ENCODE measurements at regions not wholly inside any gene's neighbourhood (a gene's known extent, or its start where the extent isn't known, plus 50 kb on each side); places are given as distances from the start of the nearest gene placed in this dataset.

DNA sequence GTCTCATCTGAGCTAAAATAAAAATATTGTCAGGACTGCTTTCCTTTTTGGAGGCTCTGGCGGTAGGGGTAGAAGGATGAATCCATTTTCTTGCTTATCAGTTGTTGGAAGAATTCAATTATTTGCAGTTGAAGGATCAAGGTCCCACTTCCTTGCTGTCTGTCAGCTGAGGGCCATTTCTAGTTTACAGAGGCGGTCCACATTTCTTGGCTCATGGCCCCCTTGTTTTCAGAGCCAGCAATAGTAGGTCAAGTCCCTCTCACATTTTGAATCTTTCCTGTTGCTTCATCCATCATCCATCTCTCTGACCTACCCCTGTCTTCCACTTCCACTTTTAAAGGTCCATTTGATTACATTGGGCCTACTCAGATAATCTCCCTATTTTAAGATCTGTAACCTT, 1099.3 kb upstream of the DIAPH2 start:
- no peak for DNase-seq (ENCODE audit: low read depth, low spot score)

DNA sequence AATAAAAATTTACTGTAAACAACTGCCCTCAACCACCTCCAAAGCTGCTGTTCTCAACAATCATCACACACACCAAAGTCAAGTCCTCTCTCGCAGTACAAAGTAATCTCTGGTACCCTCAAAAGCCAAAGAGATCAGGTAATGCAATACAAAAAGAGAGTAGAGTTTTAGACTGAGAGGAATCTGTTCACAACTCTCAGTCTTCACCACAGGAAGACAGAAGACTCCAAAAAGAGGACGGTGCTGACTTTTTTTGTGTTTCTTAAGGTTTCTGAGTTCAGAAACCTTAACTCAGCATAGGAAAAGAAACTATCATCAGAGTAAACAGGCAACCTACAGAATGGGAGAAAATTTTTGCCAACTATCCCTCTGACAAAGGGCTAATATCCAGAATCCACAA, 1072.3 kb upstream of the DIAPH2 start:
- no peak for DNase-seq (ENCODE audit: low read depth, low spot score)

DNA sequence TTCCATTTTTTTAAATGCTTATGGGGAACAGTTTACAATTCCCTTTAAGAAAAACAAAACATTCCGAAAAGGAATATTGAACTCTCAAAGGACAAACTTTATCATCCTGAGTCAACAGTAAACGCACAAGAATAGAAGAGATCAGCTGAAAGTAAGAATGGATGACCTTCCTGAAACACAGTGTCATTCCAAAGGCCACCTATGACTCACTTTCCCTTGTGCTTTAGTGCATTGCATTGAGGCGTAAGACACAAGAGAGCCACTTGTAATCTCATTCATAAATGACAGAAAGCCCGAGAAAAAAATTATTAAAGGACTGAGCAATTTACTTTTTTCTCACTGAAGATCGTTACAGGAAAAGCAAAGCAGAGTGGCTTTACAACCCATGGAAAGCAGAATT, 1062.4 kb upstream of the DIAPH2 start:
- no peak for DNase-seq (ENCODE audit: low read depth, low spot score)

DNA sequence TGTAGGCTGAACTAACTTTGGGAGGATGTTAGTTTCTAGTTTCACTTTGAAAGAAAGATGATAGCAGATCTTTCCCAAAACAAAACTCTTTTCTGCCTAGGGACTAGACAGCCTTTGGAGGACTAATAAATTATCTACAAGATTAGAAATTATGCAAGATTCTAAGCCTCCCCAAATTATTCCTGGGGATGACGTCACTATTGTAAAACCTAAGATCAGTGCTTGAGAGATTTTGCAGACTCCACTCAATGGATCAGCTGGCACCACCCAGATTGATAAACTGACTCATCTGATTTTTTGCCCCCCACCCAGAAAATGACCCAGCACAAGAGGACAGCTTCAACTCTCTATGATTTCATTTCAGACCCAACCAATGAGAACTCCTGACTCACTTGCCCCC, 1057.9 kb upstream of the DIAPH2 start:
- DNase-seq (ENCODE audit: low read depth, low spot score) = no peak

DNA sequence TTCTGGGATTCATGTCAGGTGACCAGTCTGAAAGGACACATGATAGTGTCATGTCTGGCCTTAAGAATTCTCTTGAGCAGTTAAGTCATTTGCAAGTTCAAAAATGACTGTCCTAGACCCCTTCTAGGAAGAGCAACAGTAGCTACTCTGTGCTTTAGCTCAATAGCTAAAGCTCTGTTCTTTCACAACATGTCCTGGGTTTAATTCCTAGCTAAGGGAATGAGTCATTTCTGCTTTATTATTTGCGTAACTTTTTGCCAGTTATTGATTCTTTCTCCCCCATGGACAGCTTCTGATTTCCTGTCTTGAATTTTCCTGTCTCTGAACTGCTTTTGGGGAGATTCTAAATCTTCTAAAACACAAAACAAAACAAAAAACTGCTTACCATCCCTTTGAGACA, 1055.8 kb upstream of the DIAPH2 start:
- DNase-seq (ENCODE audit: low read depth, low spot score) = no peak

DNA sequence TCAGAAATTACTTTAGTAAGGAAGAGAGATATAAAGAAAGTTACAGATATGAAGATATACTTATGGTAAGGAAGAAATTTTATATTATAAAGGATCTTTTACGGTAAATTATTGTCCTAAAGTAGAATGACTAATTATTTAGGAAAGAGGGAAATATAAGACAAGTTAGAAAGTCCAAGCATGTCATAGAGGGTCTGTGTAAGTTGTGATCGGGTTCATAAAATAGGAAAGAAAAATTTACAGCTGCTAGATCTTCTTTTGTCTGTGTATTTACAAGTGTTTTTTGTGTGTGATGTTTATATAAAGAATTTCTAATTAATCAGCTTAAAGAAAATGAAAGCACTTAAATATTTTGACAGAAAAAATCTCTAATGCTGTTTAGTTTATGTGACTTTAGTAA, 1054.9 kb upstream of the DIAPH2 start:
- no peak for DNase-seq (ENCODE audit: low read depth, low spot score)

DNA sequence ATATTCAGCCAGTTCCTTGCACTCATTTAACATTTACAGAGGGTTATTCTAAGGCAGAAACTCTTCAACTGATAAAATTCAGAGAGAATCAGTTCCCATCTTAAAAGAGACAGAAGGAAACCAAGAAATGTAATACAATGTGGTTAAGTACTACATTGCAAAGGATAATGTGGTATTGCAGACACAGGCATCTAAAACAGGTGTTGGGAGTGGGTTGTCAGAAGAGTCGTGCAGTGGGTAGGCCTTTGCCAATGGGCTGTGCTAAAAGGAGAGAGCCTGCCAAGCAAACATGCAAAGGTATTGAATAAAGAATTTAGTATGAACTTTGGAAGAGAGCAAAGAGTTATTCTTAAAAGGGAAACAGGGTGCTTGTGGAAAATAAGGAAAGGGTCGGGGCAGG, 1044.4 kb upstream of the DIAPH2 start:
- no peak for DNase-seq (ENCODE audit: low read depth, low spot score)

DNA sequence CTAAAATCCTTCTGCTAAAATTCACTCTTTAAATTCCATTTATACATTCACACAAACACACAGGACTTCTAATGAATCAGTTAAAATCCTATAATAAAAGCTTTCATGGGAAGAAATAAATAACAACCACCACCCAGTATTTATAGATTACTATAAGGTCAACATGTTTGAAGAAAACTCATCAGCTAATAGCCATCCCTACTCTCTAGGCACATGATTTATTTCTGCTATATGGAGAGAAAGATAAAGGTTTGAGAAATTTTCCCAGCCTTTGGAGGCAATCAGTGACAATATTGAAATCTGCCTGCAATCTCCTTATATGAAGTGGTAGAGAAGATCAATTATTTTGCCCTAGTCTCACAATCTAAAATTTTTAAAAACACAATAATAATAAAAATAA, 1038.9 kb upstream of the DIAPH2 start:
- DNase-seq (ENCODE audit: low read depth, low spot score) = no peak

DNA sequence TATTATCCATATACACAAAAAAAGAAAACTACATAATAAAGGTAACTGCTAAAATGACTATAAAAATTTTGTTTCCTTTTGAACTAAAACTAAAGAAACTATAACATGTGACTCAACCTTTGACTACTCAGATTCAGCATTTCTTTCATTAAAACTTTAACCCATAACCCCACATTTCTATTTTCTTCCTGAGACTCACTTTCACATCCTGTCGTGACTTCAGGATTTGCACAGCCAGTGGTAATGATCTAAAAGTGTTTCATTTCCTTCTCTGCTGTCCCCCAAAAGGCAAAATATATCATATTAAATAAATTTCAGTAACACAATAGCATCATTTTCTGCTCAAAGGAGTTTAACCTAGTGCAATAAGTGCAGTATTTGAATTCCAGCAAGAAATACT, 1022.4 kb upstream of the DIAPH2 start:
- DNase-seq (ENCODE audit: low read depth, low spot score) = no peak

DNA sequence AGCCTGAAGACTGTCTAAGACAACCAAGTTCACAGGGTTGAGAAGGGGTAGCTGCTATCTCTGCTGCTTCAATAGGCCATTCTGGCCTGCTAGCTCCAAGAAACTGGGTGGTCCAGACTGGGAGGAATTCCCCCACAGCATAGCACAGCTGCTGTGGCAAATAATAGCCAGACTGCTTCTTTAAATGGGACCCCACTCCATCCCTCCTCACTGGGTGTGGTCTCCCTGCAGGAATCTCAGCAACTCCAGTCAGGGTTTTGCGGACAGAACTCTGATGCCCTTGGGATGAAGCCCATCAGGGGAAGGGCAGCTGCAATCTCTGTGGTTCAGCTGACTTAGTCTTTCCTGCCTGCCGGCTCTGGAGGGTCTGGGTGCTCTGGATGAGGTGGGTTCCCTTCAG, 1018.6 kb upstream of the DIAPH2 start:
- DNase-seq (ENCODE audit: low read depth, low spot score) = no peak

DNA sequence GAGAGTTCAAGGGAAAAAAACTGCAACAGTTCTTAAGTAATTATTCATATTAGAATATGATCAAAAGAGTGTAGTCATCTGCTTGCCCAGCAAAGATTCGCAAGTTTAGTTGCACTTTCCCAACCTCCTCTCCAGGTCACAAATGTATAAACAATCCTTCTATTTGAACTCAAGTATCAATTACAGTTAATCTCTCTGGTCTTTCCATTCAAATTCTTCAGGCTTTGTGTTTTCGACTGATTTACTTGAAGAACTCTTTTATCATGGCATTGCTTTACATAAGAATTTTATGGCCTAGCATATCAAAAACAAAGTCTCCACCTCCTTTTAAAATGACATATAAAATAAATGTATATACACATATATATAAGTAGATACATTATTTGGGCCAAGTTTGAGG, 1009.6 kb upstream of the DIAPH2 start:
- DNase-seq (ENCODE audit: low read depth, low spot score) = no peak

DNA sequence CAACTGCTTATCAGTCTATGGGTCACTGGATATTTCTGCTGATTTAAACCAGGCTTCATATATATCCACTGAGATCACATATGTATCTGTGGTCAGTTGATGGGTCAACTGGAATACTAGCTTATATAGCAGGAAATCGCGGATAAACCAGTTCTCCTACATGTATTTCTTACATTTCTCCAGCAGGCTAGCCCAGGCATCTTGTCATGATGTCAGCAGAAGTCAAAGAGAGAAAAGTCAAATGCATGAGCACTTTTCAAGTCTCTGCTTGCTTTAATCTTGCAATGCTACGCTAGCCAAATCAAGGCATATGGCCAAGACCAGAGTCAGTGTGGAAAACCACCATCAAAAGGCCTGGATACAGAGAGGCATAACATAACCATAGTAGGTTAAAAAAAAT, 1008.8 kb upstream of the DIAPH2 start:
- DNase-seq (ENCODE audit: low read depth, low spot score) = no peak

DNA sequence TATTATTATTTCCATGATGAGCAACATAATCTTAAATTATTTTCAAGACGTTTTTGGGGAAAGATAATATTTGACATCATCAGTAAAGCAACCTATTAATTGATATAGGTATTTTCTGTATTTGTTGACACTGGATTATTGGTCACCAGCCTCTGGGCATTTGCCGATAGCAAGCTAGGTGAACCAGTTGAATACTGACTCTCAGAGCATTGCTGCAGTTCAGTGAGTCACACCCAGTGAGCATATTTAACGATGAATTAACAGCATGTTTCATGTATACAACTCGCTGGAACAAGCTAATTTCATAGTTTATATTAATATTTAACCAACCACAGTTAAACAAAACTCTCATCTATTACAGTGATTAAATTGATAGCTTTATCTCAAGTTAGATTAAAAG, 1006.0 kb upstream of the DIAPH2 start:
- DNase-seq (ENCODE audit: low read depth, low spot score) = no peak

DNA sequence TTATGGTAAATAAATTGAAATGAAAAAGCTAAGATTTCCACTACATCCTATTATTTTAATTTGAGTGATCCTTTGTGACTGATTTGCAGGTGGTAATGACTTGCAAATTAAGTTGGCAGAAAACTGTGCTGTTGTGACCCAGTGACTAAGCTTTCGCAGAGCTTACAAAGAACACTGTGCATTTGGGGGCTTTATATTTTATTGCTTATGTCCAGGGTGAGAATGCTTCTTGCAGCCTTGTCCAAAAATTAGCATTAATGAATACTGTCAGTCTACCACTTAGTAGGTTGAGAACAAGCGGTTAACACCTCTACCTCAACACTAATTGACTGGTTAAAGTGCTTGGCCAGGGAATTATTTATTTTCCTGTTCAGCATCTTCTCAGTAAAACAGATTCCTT, 991.3 kb upstream of the DIAPH2 start:
- DNase-seq (ENCODE audit: low read depth, low spot score) = no peak

DNA sequence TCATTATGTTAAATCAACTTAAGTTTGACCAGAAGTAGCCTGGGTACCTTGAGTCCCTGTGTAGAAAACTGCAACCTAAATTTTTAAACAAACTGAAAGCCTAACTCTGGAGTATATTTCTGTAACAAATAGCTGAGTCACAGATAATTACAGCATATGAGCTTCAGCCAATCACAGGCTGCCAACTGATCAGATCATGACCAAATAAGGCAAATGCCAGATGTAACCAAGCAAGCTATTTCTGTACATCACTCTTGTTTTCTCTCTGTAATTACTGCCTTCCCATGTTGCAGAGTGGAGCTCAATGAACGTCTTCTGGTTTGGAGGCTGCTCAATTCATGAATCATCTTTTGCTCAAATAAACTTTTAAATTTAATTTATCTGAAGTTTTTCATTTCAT, 980.9 kb upstream of the DIAPH2 start:
- no peak for DNase-seq (ENCODE audit: low read depth, low spot score)

DNA sequence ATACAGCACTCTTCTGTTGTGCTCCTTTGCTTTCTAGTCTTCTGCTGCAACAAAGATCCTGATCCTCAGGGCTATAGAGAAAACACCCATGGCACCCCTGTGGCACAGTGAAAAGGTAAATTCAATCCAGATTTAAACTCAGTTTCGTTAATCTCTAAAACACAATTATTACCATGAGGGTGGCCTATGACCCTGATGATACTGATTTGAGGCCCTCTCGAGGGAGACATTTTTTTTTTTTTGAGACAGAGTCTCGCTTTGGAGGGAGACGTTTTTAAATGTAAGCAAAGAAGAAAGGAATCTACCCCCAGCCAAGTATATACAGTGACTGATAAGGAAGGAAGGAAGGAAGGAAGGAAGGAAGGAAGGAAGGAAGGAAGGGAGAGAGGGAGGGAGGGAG, 967.8 kb upstream of the DIAPH2 start:
- no peak for DNase-seq (ENCODE audit: low read depth, low spot score)

DNA sequence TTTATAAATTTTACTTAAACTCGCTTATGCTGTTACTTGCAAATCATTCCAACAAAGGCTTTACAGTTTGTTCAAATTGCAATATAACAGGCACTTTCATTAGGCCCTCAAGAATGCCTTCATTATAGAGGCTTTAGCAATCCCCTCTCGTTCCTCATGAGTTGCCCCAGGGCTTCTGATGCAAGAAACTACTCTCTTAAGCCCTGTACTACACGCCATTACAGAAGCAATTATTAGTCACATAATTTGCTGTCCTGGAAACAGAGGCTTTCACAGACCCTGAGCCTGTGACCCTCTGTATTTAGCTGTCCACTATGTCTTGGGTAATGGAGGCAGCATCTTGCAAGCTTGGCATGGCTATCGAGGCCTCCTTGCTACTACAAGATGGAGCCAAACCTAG, 965.9 kb upstream of the DIAPH2 start:
- no peak for DNase-seq (ENCODE audit: low read depth, low spot score)

DNA sequence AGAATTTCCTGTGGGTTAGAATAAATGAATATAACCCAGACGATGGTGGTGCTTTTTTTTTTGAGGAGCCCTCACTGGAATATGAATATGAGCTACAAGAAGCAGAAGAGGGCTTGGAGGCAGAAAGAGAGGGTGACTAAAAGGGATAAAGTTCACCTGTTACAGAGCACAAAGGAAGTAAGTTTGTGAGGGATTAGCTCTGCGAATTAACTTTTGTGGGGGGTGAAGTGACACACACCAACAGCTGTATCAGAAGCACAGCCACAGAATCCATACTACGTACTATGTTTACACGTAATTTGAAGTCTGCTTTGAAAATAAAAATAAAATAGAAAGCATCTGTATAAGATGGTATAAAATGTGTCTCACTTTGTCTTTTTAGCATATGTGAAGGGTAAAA, 963.6 kb upstream of the DIAPH2 start:
- DNase-seq (ENCODE audit: low read depth, low spot score) = no peak

DNA sequence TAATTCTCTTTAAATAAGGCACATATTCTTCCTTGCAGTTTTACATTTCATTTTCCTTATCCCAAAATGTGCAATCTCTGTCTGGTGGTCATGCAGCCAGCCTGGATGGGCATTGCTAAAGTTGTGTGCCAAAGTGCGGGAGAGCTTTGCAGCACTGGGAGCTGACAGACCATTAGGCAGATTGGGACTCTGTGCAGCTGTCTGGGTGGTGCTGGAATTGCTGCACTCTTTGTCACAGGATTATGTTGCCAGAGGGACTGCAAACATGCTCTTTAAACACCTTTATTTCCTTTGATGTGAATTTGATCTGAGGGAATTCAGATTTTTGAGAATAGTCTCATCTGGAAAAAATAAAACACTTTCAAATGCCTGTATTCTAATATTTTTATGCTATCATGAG, 956.2 kb upstream of the DIAPH2 start:
- no peak for DNase-seq (ENCODE audit: low read depth, low spot score)

DNA sequence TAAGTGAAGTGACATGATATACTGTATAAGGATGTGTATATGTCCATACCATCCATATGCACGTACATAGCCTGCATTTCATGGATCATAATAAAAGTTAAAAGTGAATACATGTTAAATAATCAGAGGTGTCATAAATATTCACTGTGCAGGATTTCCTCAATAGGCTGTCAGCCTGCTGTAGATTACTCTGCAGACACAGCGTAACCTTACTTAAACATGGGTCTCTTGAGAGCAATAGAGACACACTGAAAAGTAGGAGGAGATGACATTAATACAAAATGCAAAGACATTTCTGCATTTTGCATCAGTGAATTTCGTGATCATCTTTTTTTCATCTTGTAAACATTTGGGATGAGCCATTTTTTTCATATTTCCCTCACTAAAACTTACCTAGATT, 955.2 kb upstream of the DIAPH2 start:
- no peak for DNase-seq (ENCODE audit: low read depth, low spot score)

DNA sequence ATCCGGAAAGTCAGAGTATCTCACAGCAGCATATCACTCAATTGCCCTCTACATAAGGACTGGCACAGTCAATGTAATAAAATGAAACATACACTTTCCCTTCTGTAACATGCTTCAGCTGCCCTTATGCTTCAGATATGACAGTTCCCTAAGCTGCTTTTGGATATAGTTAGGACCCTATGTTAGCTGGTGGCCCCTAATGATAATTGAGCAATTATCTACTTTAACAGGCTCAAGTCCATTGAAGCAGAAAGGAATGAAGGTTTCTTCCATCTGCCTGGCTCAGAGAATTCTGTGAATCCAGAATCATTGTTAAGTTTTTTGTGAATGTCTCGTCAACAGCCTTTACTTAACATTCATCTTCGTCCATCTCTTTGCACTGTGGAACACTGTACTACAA, 951.2 kb upstream of the DIAPH2 start:
- no peak for DNase-seq (ENCODE audit: low read depth, low spot score)

DNA sequence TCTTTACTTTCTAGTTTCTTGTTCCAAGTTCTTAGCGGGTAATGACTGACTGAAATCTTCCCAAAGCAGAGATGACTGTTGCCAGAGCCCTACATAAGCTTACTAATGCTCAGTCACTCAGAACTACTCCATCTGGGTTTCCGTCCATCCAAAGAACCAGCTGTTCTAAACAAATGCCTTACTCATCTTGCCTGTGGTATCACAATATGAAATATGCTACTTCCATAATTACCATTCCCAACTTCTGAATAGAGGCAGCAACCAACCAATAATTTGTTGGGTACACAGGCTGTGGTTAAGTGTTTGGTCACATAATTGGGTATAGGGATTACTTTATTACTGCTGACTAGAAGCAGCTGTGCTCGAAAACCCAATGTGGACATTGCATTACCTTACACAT, 930.2 kb upstream of the DIAPH2 start:
- DNase-seq (ENCODE audit: low read depth, low spot score) = no peak

DNA sequence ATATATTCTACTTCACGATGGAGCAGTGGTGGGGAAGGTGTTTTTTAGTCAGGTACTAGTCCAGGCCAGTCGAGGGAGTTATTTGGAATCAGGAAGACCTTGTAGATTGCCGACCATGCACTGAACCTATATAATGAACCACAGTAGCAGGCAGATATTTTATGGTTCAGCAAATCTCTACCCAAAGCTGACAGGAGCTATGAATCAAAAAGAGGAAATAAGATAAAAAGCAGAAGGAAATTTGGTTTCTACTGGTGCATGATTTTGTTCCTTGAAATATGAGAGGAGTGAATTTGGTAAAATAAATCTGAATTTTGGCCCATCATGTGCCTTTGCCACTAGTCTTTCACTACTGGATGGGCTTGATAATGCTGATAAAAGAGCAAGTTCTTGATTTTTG, 924.3 kb upstream of the DIAPH2 start:
- DNase-seq (ENCODE audit: low read depth, low spot score) = no peak

DNA sequence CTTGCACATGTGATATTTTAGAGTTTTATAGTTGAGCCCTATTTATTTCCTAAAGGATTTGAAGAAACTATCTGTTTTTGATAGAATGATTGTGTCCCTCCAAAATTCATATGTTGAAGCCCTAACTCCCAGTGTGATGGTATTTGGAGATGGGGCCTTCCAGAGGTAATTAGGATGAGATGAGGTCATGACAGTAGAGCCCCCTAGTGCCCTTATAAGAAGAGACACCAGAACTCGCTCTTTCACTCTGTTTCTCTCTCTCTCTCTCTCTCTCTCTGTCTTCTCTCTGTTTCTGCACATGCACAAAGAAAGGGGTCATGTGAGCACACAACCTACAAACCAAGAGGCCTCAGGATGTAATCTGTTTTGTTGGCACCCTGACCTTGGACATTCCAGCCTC, 921.9 kb upstream of the DIAPH2 start:
- DNase-seq (ENCODE audit: low read depth, low spot score) = peak; percentile 18

DNA sequence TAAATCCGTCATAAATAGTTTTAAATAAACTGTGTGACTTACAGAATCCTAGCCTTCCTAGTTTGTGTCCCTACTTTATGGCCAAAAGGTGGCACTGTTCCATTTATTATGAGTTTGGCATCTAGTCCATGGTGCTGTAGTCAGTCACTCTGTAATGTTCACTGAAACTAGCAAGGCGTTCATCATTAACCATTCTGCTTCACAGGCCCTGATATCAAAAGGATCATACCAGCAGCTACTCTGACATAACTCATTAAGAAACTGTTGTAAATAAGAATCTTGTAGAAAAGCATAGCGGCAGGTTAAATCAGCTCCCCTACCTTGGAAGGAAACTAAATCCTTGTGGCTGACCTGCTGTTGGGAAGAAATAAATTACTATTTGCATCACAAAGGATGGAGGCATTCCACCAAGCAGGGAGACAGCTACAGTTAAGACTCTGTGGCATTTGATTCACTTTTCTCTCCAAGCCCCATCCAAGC, 919.6 kb upstream of the DIAPH2 start:
- DNase-seq (ENCODE audit: low read depth, low spot score) = peak; percentile 69
